GM12878 (cell line): ENCODE measurements at regions not wholly inside any gene's neighbourhood (a gene's known extent, or its start where the extent isn't known, plus 50 kb on each side); places are given as distances from the start of the nearest gene placed in this dataset.

ENCODE experiments used
- ATAC-seq: fragments of 200-7000 bp; cut with Tn5 transposase; 3 replicates; pipeline ENCODE4 v1.9.1; 2020; ENCODE audit warnings: mild to moderate bottlenecking, moderate library complexity
- BruUV-seq: library from RNA; stranded (reverse); fragments of 400-500 nt; replicated peaks from 2 replicates; lab custom pipeline; 2021; lab: Mats Ljungman, UMichigan
- CTCF ChIA-PET: fragments of 300-600 bp; sonication (Branson Sonifier 250); formaldehyde crosslinking; extraction: SDS; loops from one replicate; lab custom pipeline; 2021; ENCODE audit warnings: inconsistent platforms; lab: Yijun Ruan, JAX
- POLR2A ChIA-PET: fragments of 350-600 bp; formaldehyde crosslinking; extraction: SDS; loops from one replicate; lab custom pipeline; 2021; ENCODE audit warnings: inconsistent platforms; lab: Charles Lee
- RAD21 ChIA-PET: fragments of 300-600 bp; sonication (Branson Sonifier 250); formaldehyde crosslinking; loops from one replicate; lab custom pipeline; 2023; ENCODE audit warnings: antibody characterized with exemption; ENCODE audit not compliant: unreplicated experiment; lab: Charles Lee
- SMC1A ChIA-PET: fragments of 300-600 bp; sonication (Branson Sonifier 250); formaldehyde crosslinking; loops from one replicate; lab custom pipeline; 2023; ENCODE audit not compliant: unreplicated experiment, uncharacterized antibody; lab: Charles Lee
- DNase-seq: peaks from one replicate; pipeline ENCODE4 v3.0.0-alpha.2; 2011; ENCODE audit warnings: low read depth, low spot score
- FAIRE-seq: peaks from 3 replicates; lab custom pipeline; 2011; peaks lifted over from hg19 to GRCh38; lab: Jason Lieb, UNC
- H2AFZ ChIP-seq: 2 replicates; pipeline ENCODE4 v1.6.0; 2011; ENCODE audit warnings: low read depth, low read length, control low read depth; ENCODE audit not compliant: control insufficient read depth
- H3K27ac ChIP-seq: 2 replicates; pipeline ENCODE4 v1.5.1; 2011; ENCODE audit warnings: control low read depth; ENCODE audit not compliant: control insufficient read depth, insufficient read depth
- H3K27me3 ChIP-seq, 2 experiments: replicated peaks in 1 of 2; 2 replicates each; pipeline versions ENCODE4 v1.6.0 to v1.6.1; 2011; ENCODE audit warnings: low read length in 1 of 2; ENCODE audit not compliant: control insufficient read depth in 2 of 2, insufficient read depth in 2 of 2
- H3K36me3 ChIP-seq, 2 experiments: 2 replicates each; pipeline ENCODE4 v1.5.1; 2011; ENCODE audit warnings: low read length in 1 of 2; ENCODE audit not compliant: control insufficient read depth in 2 of 2, insufficient read depth in 2 of 2
- H3K4me1 ChIP-seq: 2 replicates; pipeline ENCODE4 v1.6.1; 2011; ENCODE audit warnings: mild to moderate bottlenecking, low read length, moderate library complexity, mixed read lengths; ENCODE audit not compliant: control insufficient read depth, insufficient read depth
- H3K4me2 ChIP-seq: 2 replicates; pipeline ENCODE4 v1.6.0; 2011; ENCODE audit warnings: control low read depth; ENCODE audit not compliant: control insufficient read depth, insufficient read depth
- H3K4me3 ChIP-seq: fragments of 200-600 bp; sonication (generic); 2 replicates; pipeline ENCODE4 v1.5.1; 2016
- H3K79me2 ChIP-seq: 2 replicates; pipeline ENCODE4 v1.6.0; 2011; ENCODE audit warnings: low read length; ENCODE audit not compliant: control insufficient read depth, insufficient read depth
- H3K9ac ChIP-seq: 2 replicates; pipeline ENCODE4 v1.8.0; 2011; ENCODE audit warnings: low read length, control low read depth, mixed read lengths; ENCODE audit not compliant: control insufficient read depth, insufficient read depth
- H3K9me3 ChIP-seq: replicated peaks from 3 replicates; pipeline ENCODE4 v1.5.1; 2011; ENCODE audit warnings: mild to moderate bottlenecking, low read length; ENCODE audit not compliant: control insufficient read depth, insufficient read depth
- H4K20me1 ChIP-seq: 2 replicates; pipeline ENCODE4 v1.6.0; 2011; ENCODE audit not compliant: control insufficient read depth, insufficient read depth
- BMI1 ChIP-seq: fragments of 450-650 bp; IDR thresholded peaks from 2 replicates; pipeline ENCODE4 v1.6.1; 2016; ENCODE audit warnings: mild to moderate bottlenecking, moderate library complexity, borderline replicate concordance
- MXI1 ChIP-seq: fragments of 150-350 bp; IDR thresholded peaks from 2 replicates; pipeline ENCODE4 v1.6.1; 2011; ENCODE audit warnings: low read depth, mild to moderate bottlenecking, inconsistent platforms, low read length, improper control_type of control experiment
- NBN ChIP-seq: fragments of 450-650 bp; IDR thresholded peaks from 2 replicates; pipeline ENCODE4 v1.6.1; 2016
- NR2C1 ChIP-seq: fragments of 450-650 bp; IDR thresholded peaks from 2 replicates; pipeline ENCODE4 v1.6.1; 2017; ENCODE audit warnings: antibody characterized with exemption, mild to moderate bottlenecking, moderate library complexity
- POLR2AphosphoS2 ChIP-seq: IDR thresholded peaks from 2 replicates; pipeline ENCODE4 v1.6.1; 2011; ENCODE audit warnings: low read depth, mild to moderate bottlenecking, low read length, improper control_type of control experiment, moderate library complexity
- RAD21 ChIP-seq: IDR thresholded peaks from 2 replicates; pipeline ENCODE4 v1.6.1; 2011; ENCODE audit warnings: mild to moderate bottlenecking, low read depth, low read length, moderate library complexity; ENCODE audit not compliant: insufficient read depth
- RAD51 ChIP-seq: fragments of 450-650 bp; IDR thresholded peaks from 2 replicates; pipeline ENCODE4 v1.6.1; 2016; ENCODE audit warnings: moderate library complexity, mild to moderate bottlenecking, inconsistent platforms
- RUNX3 ChIP-seq: IDR thresholded peaks from 2 replicates; pipeline ENCODE4 v1.6.1; 2012; ENCODE audit warnings: low read length, inconsistent platforms
- SIX5 ChIP-seq: IDR thresholded peaks from 2 replicates; pipeline ENCODE4 v1.6.1; 2011; ENCODE audit warnings: mild to moderate bottlenecking, low read depth, low read length, moderate library complexity; ENCODE audit not compliant: severe bottlenecking
- SREBF2 ChIP-seq: IDR thresholded peaks from 2 replicates; pipeline ENCODE4 v1.6.1; 2012; ENCODE audit warnings: mild to moderate bottlenecking, low read length
- SRF ChIP-seq, 2 experiments: IDR thresholded peaks; 2 replicates each; pipeline ENCODE4 v1.6.1; 2011; ENCODE audit warnings: low read depth in 2 of 2, low read length in 2 of 2, mild to moderate bottlenecking in 1 of 2, moderate library complexity in 1 of 2
- STAT3 ChIP-seq: IDR thresholded peaks from 2 replicates; pipeline ENCODE4 v1.6.1; 2011; ENCODE audit warnings: low read depth, low read length, improper control_type of control experiment
- TCF7 ChIP-seq: IDR thresholded peaks from 2 replicates; pipeline ENCODE4 v1.6.1; 2014; ENCODE audit warnings: antibody characterized with exemption, borderline replicate concordance
- YBX1 ChIP-seq: fragments of 450-650 bp; IDR thresholded peaks from 2 replicates; pipeline ENCODE4 v1.6.1; 2016; ENCODE audit warnings: antibody characterized with exemption
- WGBS: methylation state at CpG from one replicate; pipeline ENCODE4 v1.1.6; 2016; ENCODE audit warnings: low lambda C conversion rate; ENCODE audit not compliant: insufficient replicate concordance, insufficient coverage; ENCODE audit errors: missing lambda C conversion rate; 5-methylcytosine and 5-hydroxymethylcytosine counted together
- in situ Hi-C: fragments of 300-500 bp; cut with MboI; formaldehyde crosslinking; loops from 9 replicates; pipeline ENCODE4 v1.14.3; 2018; ENCODE audit warnings: mixed read lengths
- intact Hi-C: fragments of 100-400 bp; cut with micrococcal nuclease; formaldehyde crosslinking; loops from one replicate; pipeline ENCODE4 v1.14.2; 2022; ENCODE audit not compliant: unreplicated experiment
- TF ChIP-seq, protein P1 (sequence below): fragments of 450-650 bp; formaldehyde crosslinking; IDR thresholded peaks from 2 replicates; pipeline ENCODE4 v1.4.0; 2022; ENCODE audit warnings: mild to moderate bottlenecking, moderate library complexity
- TF ChIP-seq, protein P2 (sequence below): IDR thresholded peaks from 2 replicates; pipeline ENCODE4 v1.6.1; 2012; ENCODE audit warnings: low read depth, low read length, improper control_type of control experiment
- TF ChIP-seq, protein P3 (sequence below): fragments of 450-650 bp; IDR thresholded peaks from 2 replicates; pipeline ENCODE4 v1.6.1; 2018; ENCODE audit warnings: mild to moderate bottlenecking, low read depth, moderate library complexity; ENCODE audit not compliant: partially characterized antibody
- TF ChIP-seq, protein P4 (sequence below): fragments of 450-650 bp; IDR thresholded peaks from 2 replicates; pipeline ENCODE4 v1.6.1; 2016; ENCODE audit warnings: mild to moderate bottlenecking

DNA sequence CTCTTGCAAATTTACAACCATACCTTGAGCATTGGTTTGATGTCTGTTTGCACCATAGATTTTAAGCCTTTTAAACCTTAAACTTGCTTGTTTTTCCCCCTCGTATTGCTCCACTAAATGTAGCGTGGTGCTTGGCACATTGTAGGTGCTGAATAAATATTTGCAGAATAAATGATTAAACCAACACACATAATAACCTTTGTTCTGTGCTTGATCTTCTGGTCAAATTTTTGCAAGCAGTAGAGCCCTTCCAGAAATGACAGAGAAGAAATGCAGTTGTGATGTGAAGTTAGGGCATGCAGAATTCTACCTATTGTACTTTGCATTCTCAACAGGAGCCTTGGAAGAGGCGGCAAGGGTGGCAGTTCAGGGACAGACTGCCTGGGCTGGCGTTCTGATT, 394.4 kb upstream of the TBX3 start:
- Histone ChIP-seq H3K27ac (no peak overlapping the region), H3K4me2 (no peak overlapping the region), H3K9ac (no peak overlapping the region), H2AFZ (no peak overlapping the region), H3K79me2 (no peaks in the 10 kb centered on the region), H3K4me3 (no peak overlapping the region), H4K20me1 (no peaks in the 10 kb centered on the region), H3K9me3 (no peaks in the 10 kb centered on the region), H3K27me3 (no peaks in the 10 kb centered on the region), H3K4me1 (no peaks in the 10 kb centered on the region), H3K36me3 (no peaks in the 10 kb centered on the region)
- ATAC-seq (no peak), FAIRE-seq (no peak), DNase-seq (no peak)
- intact Hi-C loops: no loop called here
- ChIA-PET SMC1A (no interaction called here), CTCF (no interaction called here), POLR2A (no interaction called here), RAD21 (no interaction called here)
- no TSS peak for BruUV-seq
- in situ Hi-C loops: no loop called here
- WGBS: 18% methylated on average over 4 of the region's 4 CpGs
- TF ChIP-seq, protein P1, sequence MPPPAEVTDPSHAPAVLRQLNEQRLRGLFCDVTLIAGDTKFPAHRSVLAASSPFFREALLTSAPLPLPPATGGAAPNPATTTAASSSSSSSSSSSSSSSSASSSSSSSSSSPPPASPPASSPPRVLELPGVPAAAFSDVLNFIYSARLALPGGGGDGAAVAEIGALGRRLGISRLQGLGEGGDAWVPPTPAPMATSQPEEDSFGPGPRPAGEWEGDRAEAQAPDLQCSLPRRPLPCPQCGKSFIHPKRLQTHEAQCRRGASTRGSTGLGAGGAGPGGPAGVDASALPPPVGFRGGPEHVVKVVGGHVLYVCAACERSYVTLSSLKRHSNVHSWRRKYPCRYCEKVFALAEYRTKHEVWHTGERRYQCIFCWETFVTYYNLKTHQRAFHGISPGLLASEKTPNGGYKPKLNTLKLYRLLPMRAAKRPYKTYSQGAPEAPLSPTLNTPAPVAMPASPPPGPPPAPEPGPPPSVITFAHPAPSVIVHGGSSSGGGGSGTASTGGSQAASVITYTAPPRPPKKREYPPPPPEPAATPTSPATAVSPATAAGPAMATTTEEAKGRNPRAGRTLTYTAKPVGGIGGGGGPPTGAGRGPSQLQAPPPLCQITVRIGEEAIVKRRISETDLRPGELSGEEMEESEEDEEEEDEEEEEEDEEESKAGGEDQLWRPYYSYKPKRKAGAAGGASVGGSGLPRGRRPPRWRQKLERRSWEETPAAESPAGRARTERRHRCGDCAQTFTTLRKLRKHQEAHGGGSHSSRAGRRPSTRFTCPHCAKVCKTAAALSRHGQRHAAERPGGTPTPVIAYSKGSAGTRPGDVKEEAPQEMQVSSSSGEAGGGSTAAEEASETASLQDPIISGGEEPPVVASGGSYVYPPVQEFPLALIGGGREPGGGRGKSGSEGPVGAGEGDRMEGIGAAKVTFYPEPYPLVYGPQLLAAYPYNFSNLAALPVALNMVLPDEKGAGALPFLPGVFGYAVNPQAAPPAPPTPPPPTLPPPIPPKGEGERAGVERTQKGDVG (CRISPR knock-in tag): no peak
- no peak for TF ChIP-seq POLR2AphosphoS2
- TF ChIP-seq YBX1: no peak
- no peak for TF ChIP-seq NBN
- TF ChIP-seq BMI1: no peak
- TF ChIP-seq RAD21: no peak
- no peak for TF ChIP-seq SRF (IDR thresholded peaks at IDR 0.05; ENCODE audit: low read depth in 2 of 2, low read length in 2 of 2)
- no peak for TF ChIP-seq MXI1
- TF ChIP-seq TCF7: no peak
- TF ChIP-seq SIX5: no peak
- no peak for TF ChIP-seq RAD51
- TF ChIP-seq, protein P2, sequence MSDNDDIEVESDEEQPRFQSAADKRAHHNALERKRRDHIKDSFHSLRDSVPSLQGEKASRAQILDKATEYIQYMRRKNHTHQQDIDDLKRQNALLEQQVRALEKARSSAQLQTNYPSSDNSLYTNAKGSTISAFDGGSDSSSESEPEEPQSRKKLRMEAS: no peak
- no peak for TF ChIP-seq STAT3
- no peak for TF ChIP-seq RUNX3
- TF ChIP-seq SREBF2: no peak
- TF ChIP-seq, protein P3, sequence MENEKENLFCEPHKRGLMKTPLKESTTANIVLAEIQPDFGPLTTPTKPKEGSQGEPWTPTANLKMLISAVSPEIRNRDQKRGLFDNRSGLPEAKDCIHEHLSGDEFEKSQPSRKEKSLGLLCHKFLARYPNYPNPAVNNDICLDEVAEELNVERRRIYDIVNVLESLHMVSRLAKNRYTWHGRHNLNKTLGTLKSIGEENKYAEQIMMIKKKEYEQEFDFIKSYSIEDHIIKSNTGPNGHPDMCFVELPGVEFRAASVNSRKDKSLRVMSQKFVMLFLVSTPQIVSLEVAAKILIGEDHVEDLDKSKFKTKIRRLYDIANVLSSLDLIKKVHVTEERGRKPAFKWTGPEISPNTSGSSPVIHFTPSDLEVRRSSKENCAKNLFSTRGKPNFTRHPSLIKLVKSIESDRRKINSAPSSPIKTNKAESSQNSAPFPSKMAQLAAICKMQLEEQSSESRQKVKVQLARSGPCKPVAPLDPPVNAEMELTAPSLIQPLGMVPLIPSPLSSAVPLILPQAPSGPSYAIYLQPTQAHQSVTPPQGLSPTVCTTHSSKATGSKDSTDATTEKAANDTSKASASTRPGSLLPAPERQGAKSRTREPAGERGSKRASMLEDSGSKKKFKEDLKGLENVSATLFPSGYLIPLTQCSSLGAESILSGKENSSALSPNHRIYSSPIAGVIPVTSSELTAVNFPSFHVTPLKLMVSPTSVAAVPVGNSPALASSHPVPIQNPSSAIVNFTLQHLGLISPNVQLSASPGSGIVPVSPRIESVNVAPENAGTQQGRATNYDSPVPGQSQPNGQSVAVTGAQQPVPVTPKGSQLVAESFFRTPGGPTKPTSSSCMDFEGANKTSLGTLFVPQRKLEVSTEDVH: no peak
- no peak for TF ChIP-seq NR2C1
- TF ChIP-seq, protein P4, sequence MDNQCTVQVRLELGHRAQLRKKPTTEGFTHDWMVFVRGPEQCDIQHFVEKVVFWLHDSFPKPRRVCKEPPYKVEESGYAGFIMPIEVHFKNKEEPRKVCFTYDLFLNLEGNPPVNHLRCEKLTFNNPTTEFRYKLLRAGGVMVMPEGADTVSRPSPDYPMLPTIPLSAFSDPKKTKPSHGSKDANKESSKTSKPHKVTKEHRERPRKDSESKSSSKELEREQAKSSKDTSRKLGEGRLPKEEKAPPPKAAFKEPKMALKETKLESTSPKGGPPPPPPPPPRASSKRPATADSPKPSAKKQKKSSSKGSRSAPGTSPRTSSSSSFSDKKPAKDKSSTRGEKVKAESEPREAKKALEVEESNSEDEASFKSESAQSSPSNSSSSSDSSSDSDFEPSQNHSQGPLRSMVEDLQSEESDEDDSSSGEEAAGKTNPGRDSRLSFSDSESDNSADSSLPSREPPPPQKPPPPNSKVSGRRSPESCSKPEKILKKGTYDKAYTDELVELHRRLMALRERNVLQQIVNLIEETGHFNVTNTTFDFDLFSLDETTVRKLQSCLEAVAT: no peak
